Neutrophil (primary cell): ENCODE measurements at regions not wholly inside any gene's neighbourhood (a gene's known extent, or its start where the extent isn't known, plus 50 kb on each side); places are given as distances from the start of the nearest gene placed in this dataset.

ENCODE experiments used
- H3K27ac ChIP-seq: fragments of 200-600 bp; sonication (generic); 2 replicates; pipeline ENCODE4 v1.5.1; 2016; ENCODE audit warnings: mild to moderate bottlenecking, moderate library complexity
- H3K27me3 ChIP-seq: fragments of 200-600 bp; sonication (generic); 2 replicates; pipeline ENCODE4 v1.6.0; 2016; ENCODE audit warnings: mild to moderate bottlenecking
- H3K36me3 ChIP-seq: fragments of 200-600 bp; sonication (generic); 2 replicates; pipeline ENCODE4 v1.5.1; 2017
- H3K4me1 ChIP-seq, 2 experiments: fragments of 200-600 bp in 1 of 2; sonication (generic) in 1 of 2; 1 replicate in 1 of 2; 2 replicates in 1 of 2; pipeline versions ENCODE4 v1.5.1 to v1.6.1; 2013 to 2016; ENCODE audit warnings: low read depth in 1 of 2, low read length in 1 of 2, mild to moderate bottlenecking in 1 of 2, moderate library complexity in 1 of 2; ENCODE audit not compliant: control insufficient read depth in 1 of 2, insufficient read depth in 1 of 2
- H3K4me3 ChIP-seq, 2 experiments: fragments of 200-600 bp in 1 of 2; sonication (generic) in 1 of 2; 1 replicate in 1 of 2; 2 replicates in 1 of 2; pipeline ENCODE4 v1.5.1; 2013 to 2016; ENCODE audit warnings: low read depth in 1 of 2, low read length in 1 of 2, mild to moderate bottlenecking in 1 of 2, moderate library complexity in 1 of 2
- H3K9me3 ChIP-seq: fragments of 200-600 bp; sonication (generic); 2 replicates; pipeline ENCODE4 v1.5.1; 2016
- TF ChIP-seq, protein P1 (sequence below): fragments of 200-600 bp; sonication (generic); IDR thresholded peaks from 2 replicates; pipeline ENCODE4 v1.5.1; 2016; ENCODE audit warnings: antibody characterized with exemption

DNA sequence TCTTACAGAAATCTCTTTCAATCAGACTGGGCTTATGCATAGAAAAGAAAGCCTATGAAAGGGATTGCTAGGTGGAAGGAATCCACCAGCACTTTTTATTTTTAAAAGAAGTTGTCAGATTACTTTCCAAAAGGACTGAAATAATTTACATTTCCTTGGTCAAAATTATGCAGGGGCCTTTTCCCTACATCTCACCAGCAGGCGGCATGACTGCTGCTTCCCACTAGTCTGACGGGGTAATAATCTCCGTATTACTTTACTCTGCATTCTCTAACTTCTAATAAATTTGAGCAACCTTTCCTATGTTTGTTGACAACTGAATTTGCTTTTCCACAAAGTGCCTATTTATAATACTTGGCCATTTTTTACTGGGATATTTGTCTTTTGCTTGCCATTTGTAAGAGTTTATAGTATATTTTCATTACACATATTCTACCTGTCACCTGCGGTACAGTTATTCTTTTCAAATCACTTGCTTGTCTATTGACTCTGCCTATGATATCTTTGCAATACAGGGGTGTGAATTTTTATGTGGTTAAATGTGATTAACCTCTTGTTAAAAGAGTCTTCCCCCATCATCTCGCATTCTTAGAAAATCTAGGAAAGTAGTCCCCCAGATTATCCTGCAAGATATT is 51.9 kb upstream of the USP47 start:
- H3K4me1 ChIP-seq = no peaks in the 10 kb centered on the region
- H3K9me3 ChIP-seq = no peaks in the 10 kb centered on the region
- H3K4me3 ChIP-seq = no peak overlapping the region
- H3K27me3 ChIP-seq = peaks cover 58% of the 10 kb centered on the region
- no peak overlapping the region for H3K27ac ChIP-seq
- H3K36me3 ChIP-seq = no peaks in the 10 kb centered on the region
- TF ChIP-seq, protein P1, sequence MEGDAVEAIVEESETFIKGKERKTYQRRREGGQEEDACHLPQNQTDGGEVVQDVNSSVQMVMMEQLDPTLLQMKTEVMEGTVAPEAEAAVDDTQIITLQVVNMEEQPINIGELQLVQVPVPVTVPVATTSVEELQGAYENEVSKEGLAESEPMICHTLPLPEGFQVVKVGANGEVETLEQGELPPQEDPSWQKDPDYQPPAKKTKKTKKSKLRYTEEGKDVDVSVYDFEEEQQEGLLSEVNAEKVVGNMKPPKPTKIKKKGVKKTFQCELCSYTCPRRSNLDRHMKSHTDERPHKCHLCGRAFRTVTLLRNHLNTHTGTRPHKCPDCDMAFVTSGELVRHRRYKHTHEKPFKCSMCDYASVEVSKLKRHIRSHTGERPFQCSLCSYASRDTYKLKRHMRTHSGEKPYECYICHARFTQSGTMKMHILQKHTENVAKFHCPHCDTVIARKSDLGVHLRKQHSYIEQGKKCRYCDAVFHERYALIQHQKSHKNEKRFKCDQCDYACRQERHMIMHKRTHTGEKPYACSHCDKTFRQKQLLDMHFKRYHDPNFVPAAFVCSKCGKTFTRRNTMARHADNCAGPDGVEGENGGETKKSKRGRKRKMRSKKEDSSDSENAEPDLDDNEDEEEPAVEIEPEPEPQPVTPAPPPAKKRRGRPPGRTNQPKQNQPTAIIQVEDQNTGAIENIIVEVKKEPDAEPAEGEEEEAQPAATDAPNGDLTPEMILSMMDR = no peak

DNA sequence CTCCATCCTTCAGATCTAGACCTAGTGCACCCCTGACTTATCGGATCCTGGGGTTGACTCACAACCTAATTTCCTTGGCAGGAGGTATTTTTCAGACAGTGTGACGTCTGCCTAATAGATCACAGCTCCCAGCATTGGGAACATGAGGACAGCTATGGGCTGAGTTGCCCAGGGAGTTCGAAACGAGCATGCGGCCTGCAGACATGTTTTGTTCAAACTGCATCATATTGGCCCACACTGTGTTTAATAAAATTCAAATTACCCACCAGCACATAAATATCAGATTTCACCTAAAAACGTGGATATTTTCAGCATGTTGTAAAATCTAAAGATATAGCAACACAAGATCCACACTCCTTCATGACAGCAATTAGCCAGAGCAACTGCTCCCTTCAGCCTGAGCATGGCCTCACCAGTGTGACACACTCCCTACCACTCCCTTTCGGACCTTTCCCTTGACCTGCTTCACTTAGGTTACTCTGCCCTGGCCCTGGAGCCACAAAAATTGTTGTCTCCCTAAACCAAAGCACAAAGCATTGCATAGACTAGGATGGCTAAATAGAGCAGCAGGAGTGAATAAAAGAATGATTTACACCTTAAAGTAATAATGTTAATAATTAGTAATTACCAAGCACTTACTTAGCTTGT is 53.6 kb upstream of the USP47 start:
- Histone ChIP-seq H3K4me1 (no peaks in the 10 kb centered on the region), H3K27me3 (peaks cover 48% of the 10 kb centered on the region), H3K4me3 (no peak overlapping the region), H3K36me3 (no peaks in the 10 kb centered on the region), H3K27ac (no peak overlapping the region), H3K9me3 (no peaks in the 10 kb centered on the region)
- TF ChIP-seq, protein P1 = no peak

DNA sequence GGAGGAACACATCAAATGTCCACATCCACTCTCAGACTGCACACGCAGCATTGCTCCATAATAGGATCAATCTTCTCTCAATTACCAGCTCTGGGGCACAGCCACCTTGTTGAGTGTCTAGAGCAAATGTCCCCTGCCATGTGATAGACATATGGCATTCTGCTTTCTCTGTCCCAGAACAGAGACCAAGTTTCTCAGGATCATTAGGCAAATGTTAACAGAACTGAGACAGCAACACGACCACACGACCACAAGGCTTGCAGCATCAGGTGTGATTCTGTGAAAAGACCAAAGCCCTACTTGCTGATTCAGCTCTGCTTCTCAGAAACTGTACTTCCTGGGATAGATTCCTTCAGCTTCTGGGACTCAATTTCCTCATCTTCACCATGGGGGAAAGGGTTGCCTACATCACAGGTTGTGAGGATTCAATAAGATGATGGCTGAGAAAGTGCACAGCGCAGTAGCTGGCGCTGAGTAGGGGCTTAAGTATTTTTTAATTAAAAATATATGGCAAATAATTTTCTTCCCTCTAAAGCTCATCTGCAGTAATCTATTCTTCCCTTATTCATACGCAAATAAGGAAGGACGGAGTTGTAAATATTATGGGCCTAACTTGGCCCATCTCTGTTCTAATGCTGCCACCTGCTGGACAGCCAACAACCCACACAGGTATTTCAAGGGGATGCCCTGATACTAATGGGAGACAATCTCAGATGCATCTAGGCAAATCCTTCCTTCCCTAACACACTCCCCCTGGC is 54.3 kb upstream of the USP47 start:
- Histone ChIP-seq H3K27ac (no peak overlapping the region), H3K9me3 (no peaks in the 10 kb centered on the region), H3K4me1 (no peaks in the 10 kb centered on the region), H3K4me3 (no peak overlapping the region), H3K36me3 (no peaks in the 10 kb centered on the region), H3K27me3 (peaks cover 46% of the 10 kb centered on the region)
- TF ChIP-seq, protein P1 = no peak

DNA sequence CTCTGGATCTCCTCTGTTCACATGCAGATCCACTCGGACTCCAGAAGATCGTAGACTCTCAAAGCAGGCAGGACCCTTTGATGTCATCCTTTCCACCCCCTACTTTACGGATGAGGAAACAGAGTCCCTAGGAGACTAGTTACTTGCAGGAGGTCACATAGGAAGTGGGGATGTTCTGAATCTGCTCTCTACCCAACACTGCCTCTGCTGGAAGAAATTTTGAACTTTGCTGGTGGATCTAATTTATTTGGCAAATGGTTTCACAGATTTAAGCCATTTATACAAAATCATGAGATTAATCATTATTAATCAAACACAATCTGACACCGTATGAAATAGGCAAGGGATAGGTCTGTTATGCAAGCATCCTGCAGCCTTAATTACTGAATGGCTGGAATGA is 55.0 kb upstream of the USP47 start:
- Histone ChIP-seq H3K36me3 (no peaks in the 10 kb centered on the region), H3K27me3 (peaks cover 45% of the 10 kb centered on the region)
- TF ChIP-seq, protein P1 = no peak

DNA sequence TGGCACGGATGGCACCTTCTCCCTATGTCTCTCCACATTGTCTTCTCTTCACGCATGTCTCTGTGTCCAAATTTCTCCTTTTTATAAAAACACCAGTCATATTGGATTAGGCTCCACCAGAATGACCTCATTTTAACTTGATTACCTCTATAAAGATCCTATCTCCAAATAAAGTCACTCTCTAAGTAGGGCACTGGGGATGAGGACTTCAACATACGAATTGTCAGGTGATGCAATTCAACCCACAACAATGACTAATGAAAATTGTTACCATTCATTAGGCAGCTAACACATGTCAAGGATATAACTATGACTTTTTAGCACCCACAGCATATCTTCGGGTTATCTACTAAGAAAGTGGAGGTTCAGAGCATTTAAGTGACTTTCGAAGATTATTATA is 55.5 kb upstream of the USP47 start:
- Histone ChIP-seq H3K4me3 (no peak overlapping the region), H3K27ac (no peak overlapping the region), H3K4me1 (no peaks in the 10 kb centered on the region), H3K9me3 (no peaks in the 10 kb centered on the region), H3K36me3 (no peaks in the 10 kb centered on the region), H3K27me3 (peaks cover 45% of the 10 kb centered on the region)
- TF ChIP-seq, protein P1 = no peak

More for the DNA sequence above, 55.0 kb upstream of the USP47 start:
- Histone ChIP-seq H3K9me3 (no peaks in the 10 kb centered on the region), H3K4me1 (no peaks in the 10 kb centered on the region), H3K4me3 (no peak overlapping the region), H3K27ac (no peak overlapping the region)
